ENCODE measurements at regions not wholly inside any gene's neighbourhood (a gene's known extent, or its start where the extent isn't known, plus 50 kb on each side); places are given as distances from the start of the nearest gene placed in this dataset.

- DNase-seq = no peak
These were observed 74.8 kb upstream of the SALL1 start for GRCh38 chr16:51225878-51226277.

GRCh38 chr16:51224317-51224716, 73.2 kb upstream of the SALL1 start:
- no peak for DNase-seq

DNA sequence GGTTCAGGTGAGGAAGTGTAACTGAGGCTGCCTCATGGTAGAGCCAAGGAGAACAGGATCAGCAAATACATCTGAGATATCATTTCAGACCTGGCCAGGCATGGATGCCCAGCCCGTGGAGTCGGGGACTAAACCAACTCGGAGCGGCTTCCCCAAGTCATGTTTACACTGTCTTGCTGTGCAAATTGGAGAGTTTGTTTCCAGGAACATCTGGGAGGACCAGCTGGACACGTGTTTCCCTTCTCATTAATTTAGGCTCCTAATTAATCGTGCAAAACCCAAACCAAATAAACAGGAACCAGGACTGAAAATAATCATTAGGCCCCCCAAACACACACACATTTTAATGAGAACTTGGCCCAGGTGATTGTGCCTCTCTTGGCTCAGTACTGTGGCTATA, 70.9 kb upstream of the SALL1 start:
- DNase-seq = no peak

GRCh38 chr16:51211148-51211547, 60.1 kb upstream of the SALL1 start:
- DNase-seq = no peak

DNA sequence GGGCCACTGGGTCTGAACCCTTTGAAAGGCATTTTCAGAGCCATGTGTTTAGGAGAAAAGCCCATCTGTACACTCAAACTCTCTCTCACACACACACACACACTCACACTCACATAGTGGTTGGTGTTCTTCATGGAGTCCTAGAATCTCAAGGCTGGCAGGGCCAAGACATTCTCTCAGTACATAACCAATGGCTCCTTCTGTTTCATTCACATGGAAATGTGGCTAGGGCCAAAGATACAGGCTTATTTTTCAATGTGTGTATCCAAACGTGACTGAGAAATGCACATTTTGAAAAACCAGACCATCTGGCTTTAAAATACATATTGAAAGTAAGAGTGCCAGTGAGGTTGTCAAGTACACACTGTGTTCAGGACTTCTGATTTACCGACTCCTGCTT, 59.0 kb upstream of the SALL1 start:
- DNase-seq = no peak

- DNase-seq = no peak
These were observed 50.5 kb upstream of the SALL1 start for GRCh38 chr16:51201604-51202003.
